PC-9 (cell line): ENCODE measurements at regions not wholly inside any gene's neighbourhood (a gene's known extent, or its start where the extent isn't known, plus 50 kb on each side); places are given as distances from the start of the nearest gene placed in this dataset.

Experiments used
- BruUV-seq: library from RNA; stranded (reverse); fragments of 400-500 nt; replicated peaks from 2 replicates; lab custom pipeline; 2021; lab: Mats Ljungman, UMichigan
- CTCF ChIA-PET: fragments of 300-600 bp; sonication (Branson Sonifier 250); formaldehyde crosslinking; loops from one replicate; lab custom pipeline; 2022; ENCODE audit warnings: antibody characterized with exemption; lab: Charles Lee
- POLR2A ChIA-PET: fragments of 300-600 bp; sonication (Branson Sonifier 250); formaldehyde crosslinking; loops from one replicate; lab custom pipeline; 2022; ENCODE audit warnings: antibody characterized with exemption; ENCODE audit not compliant: unreplicated experiment; lab: Charles Lee
- DNase-seq, 2 experiments: peaks; one replicate each; pipeline versions ENCODE4 v3.0.0 to v3.0.0-alpha.2; 2015 to 2022; ENCODE audit warnings: mixed read lengths in 1 of 2
- H2AFZ ChIP-seq: fragments of 200-600 bp; sonication (generic); 2 replicates; pipeline ENCODE4 v1.8.1; 2017; ENCODE audit warnings: antibody characterized with exemption
- H3F3A ChIP-seq: fragments of 200-600 bp; sonication (generic); 2 replicates; pipeline ENCODE4 v1.8.1; 2017; ENCODE audit warnings: antibody characterized with exemption, mild to moderate bottlenecking, low read depth; ENCODE audit not compliant: insufficient read depth
- H3K27ac ChIP-seq: fragments of 200-600 bp; sonication (generic); 2 replicates; pipeline ENCODE4 v1.6.1; 2016; ENCODE audit warnings: mixed run types
- H3K27me3 ChIP-seq: fragments of 200-600 bp; sonication (generic); 2 replicates; pipeline ENCODE4 v1.6.1; 2016; ENCODE audit warnings: low read depth, mixed run types; ENCODE audit not compliant: insufficient read depth
- H3K36me3 ChIP-seq: fragments of 200-600 bp; sonication (generic); 2 replicates; pipeline ENCODE4 v1.6.1; 2016; ENCODE audit warnings: low read depth, mixed run types
- H3K4me1 ChIP-seq: fragments of 200-600 bp; sonication (generic); replicated peaks from 2 replicates; pipeline ENCODE4 v1.6.1; 2016; ENCODE audit warnings: mixed run types; ENCODE audit not compliant: insufficient read depth
- H3K4me2 ChIP-seq: fragments of 200-600 bp; sonication (generic); 2 replicates; pipeline ENCODE4 v1.6.1; 2017; ENCODE audit warnings: mixed run types
- H3K4me3 ChIP-seq: fragments of 200-600 bp; sonication (generic); 2 replicates; pipeline ENCODE4 v1.6.1; 2016; ENCODE audit warnings: mixed run types
- H3K79me2 ChIP-seq: fragments of 200-600 bp; sonication (generic); 2 replicates; pipeline ENCODE4 v1.6.1; 2017; ENCODE audit warnings: low read depth, mixed run types
- H3K9me2 ChIP-seq: fragments of 200-600 bp; sonication (generic); 2 replicates; pipeline ENCODE4 v1.8.1; 2017; ENCODE audit warnings: mild to moderate bottlenecking; ENCODE audit not compliant: insufficient read depth
- H3K9me3 ChIP-seq: fragments of 200-600 bp; sonication (generic); 2 replicates; pipeline ENCODE4 v1.8.1; 2016; ENCODE audit warnings: low read depth; ENCODE audit not compliant: insufficient read depth
- H4K20me1 ChIP-seq: fragments of 200-600 bp; sonication (generic); 2 replicates; pipeline ENCODE4 v1.8.1; 2017; ENCODE audit not compliant: insufficient read depth
- CTCF ChIP-seq: fragments of 200-600 bp; sonication (generic); conservative IDR thresholded peaks from 2 replicates; pipeline ENCODE4 v1.6.1; 2017; ENCODE audit warnings: mixed run types, antibody characterized with exemption, mild to moderate bottlenecking, moderate library complexity
- EZH2 ChIP-seq: fragments of 200-600 bp; sonication (generic); IDR thresholded peaks from 2 replicates; pipeline ENCODE4 v1.8.0; 2017; ENCODE audit warnings: antibody characterized with exemption, low read depth
- intact Hi-C: fragments of 100-400 bp; cut with micrococcal nuclease; formaldehyde crosslinking; loops from one replicate; pipeline ENCODE4 v1.10.0; 2022; ENCODE audit not compliant: unreplicated experiment

DNA sequence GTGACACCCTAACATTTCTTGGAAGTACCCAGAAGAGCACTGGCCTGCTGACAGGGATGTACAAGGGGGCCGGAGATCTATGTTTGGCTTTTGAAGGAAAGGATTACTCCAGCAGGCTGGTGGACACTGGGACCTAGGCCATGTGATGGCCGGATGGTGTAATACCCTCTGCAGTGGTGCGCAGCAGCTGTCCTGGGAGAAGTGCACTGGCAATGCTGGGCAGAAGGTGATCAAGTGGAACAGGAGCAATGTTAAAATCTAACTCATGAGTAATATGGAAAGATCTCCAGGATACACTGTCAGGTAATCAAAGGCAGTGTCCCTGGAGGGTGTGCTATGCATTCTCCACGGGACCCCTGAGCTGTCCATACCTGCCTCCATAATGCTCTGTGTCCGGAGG, 71.2 kb upstream of the POMGNT2 start:
- CTCF ChIA-PET = no interaction called here
- POLR2A ChIA-PET = no interaction called here
- H3F3A ChIP-seq = peaks cover 36% of the 10 kb centered on the region
- no peaks in the 10 kb centered on the region for H3K79me2 ChIP-seq
- H3K4me3 ChIP-seq = no peak overlapping the region
- no peaks in the 10 kb centered on the region for H3K9me2 ChIP-seq
- H4K20me1 ChIP-seq = no peaks in the 10 kb centered on the region
- peaks cover 44% of the 10 kb centered on the region for H3K4me1 ChIP-seq
- no peak for DNase-seq
- H2AFZ ChIP-seq = no peak overlapping the region
- no peak overlapping the region for H3K27ac ChIP-seq
- BruUV-seq = no TSS peak
- no peak overlapping the region for H3K4me2 ChIP-seq
- no peaks in the 10 kb centered on the region for H3K27me3 ChIP-seq
- no peaks in the 10 kb centered on the region for H3K36me3 ChIP-seq
- no peaks in the 10 kb centered on the region; the same call in 1 of the 2 replicates for H3K9me3 ChIP-seq
- TF ChIP-seq CTCF (no peak), EZH2 (no peak)
- intact Hi-C loops = no loop called here

GRCh38 chr3:43176666-43177065, 70.8 kb upstream of the POMGNT2 start:
- Histone ChIP-seq H3K4me3 (no peak overlapping the region), H3K79me2 (no peaks in the 10 kb centered on the region), H4K20me1 (no peaks in the 10 kb centered on the region), H2AFZ (no peak overlapping the region), H3K27me3 (no peaks in the 10 kb centered on the region), H3K9me3 (no peaks in the 10 kb centered on the region; the same call in 1 of the 2 replicates), H3K4me2 (no peak overlapping the region), H3K27ac (no peak overlapping the region), H3F3A (peaks cover 32% of the 10 kb centered on the region), H3K4me1 (peaks cover 40% of the 10 kb centered on the region), H3K9me2 (no peaks in the 10 kb centered on the region), H3K36me3 (no peaks in the 10 kb centered on the region)
- TF ChIP-seq EZH2 (no peak), CTCF (no peak)
- intact Hi-C loops = no loop called here
- CTCF ChIA-PET = no interaction called here
- no peak for DNase-seq
- no TSS peak for BruUV-seq
- POLR2A ChIA-PET = no interaction called here

GRCh38 chr3:43175541-43175940, 69.7 kb upstream of the POMGNT2 start:
- H3F3A ChIP-seq = peaks cover 22% of the 10 kb centered on the region
- H3K4me2 ChIP-seq = no peak overlapping the region
- no peaks in the 10 kb centered on the region; the same call in 1 of the 2 replicates for H3K9me3 ChIP-seq
- ChIA-PET CTCF (no interaction called here), POLR2A (no interaction called here)
- H3K4me3 ChIP-seq = no peak overlapping the region
- H3K27me3 ChIP-seq = no peaks in the 10 kb centered on the region
- H3K79me2 ChIP-seq = no peaks in the 10 kb centered on the region
- peaks cover 30% of the 10 kb centered on the region for H3K4me1 ChIP-seq
- H4K20me1 ChIP-seq = no peaks in the 10 kb centered on the region
- H3K36me3 ChIP-seq = no peaks in the 10 kb centered on the region
- no TSS peak for BruUV-seq
- intact Hi-C loops = no loop called here
- H2AFZ ChIP-seq = no peak overlapping the region
- TF ChIP-seq EZH2 (no peak), CTCF (no peak)
- no peak for DNase-seq
- no peaks in the 10 kb centered on the region for H3K9me2 ChIP-seq
- no peak overlapping the region for H3K27ac ChIP-seq
